ENCODE measurements at regions not wholly inside any gene's neighbourhood (a gene's known extent, or its start where the extent isn't known, plus 50 kb on each side); places are given as distances from the start of the nearest gene placed in this dataset.

GRCh38 chr4:60400593-60400992, 799.5 kb upstream of the ADGRL3 start:
- TF ChIP-seq CTCF (IDR thresholded peaks at IDR 0.05; ENCODE audit: insufficient read depth, low read depth, low read length) (no peak), EZH2 (IDR thresholded peaks at IDR 0.05; ENCODE audit: insufficient read depth, low read length) (no peak)

All from astrocyte (in vitro differentiated cells and primary cell).